GM12878 (cell line): ENCODE measurements at regions not wholly inside any gene's neighbourhood (a gene's known extent, or its start where the extent isn't known, plus 50 kb on each side); places are given as distances from the start of the nearest gene placed in this dataset.

Experiments used
- ATAC-seq: fragments of 200-7000 bp; cut with Tn5 transposase; 3 replicates; pipeline ENCODE4 v1.9.1; 2020; ENCODE audit warnings: mild to moderate bottlenecking, moderate library complexity
- BruUV-seq: library from RNA; stranded (reverse); fragments of 400-500 nt; replicated peaks from 2 replicates; lab custom pipeline; 2021; lab: Mats Ljungman, UMichigan
- CTCF ChIA-PET: fragments of 300-600 bp; sonication (Branson Sonifier 250); formaldehyde crosslinking; extraction: SDS; loops from one replicate; lab custom pipeline; 2021; ENCODE audit warnings: inconsistent platforms; lab: Yijun Ruan, JAX
- POLR2A ChIA-PET: fragments of 350-600 bp; formaldehyde crosslinking; extraction: SDS; loops from one replicate; lab custom pipeline; 2021; ENCODE audit warnings: inconsistent platforms; lab: Charles Lee
- RAD21 ChIA-PET: fragments of 300-600 bp; sonication (Branson Sonifier 250); formaldehyde crosslinking; loops from one replicate; lab custom pipeline; 2023; ENCODE audit warnings: antibody characterized with exemption; ENCODE audit not compliant: unreplicated experiment; lab: Charles Lee
- SMC1A ChIA-PET: fragments of 300-600 bp; sonication (Branson Sonifier 250); formaldehyde crosslinking; loops from one replicate; lab custom pipeline; 2023; ENCODE audit not compliant: unreplicated experiment, uncharacterized antibody; lab: Charles Lee
- DNase-seq: peaks from one replicate; pipeline ENCODE4 v3.0.0-alpha.2; 2011; ENCODE audit warnings: low read depth, low spot score
- FAIRE-seq: peaks from 3 replicates; lab custom pipeline; 2011; peaks lifted over from hg19 to GRCh38; lab: Jason Lieb, UNC
- H2AFZ ChIP-seq: 2 replicates; pipeline ENCODE4 v1.6.0; 2011; ENCODE audit warnings: low read depth, low read length, control low read depth; ENCODE audit not compliant: control insufficient read depth
- H3K27ac ChIP-seq: 2 replicates; pipeline ENCODE4 v1.5.1; 2011; ENCODE audit warnings: control low read depth; ENCODE audit not compliant: control insufficient read depth, insufficient read depth
- H3K27me3 ChIP-seq, 2 experiments: replicated peaks in 1 of 2; 2 replicates each; pipeline versions ENCODE4 v1.6.0 to v1.6.1; 2011; ENCODE audit warnings: low read length in 1 of 2; ENCODE audit not compliant: control insufficient read depth in 2 of 2, insufficient read depth in 2 of 2
- H3K36me3 ChIP-seq, 2 experiments: 2 replicates each; pipeline ENCODE4 v1.5.1; 2011; ENCODE audit warnings: low read length in 1 of 2; ENCODE audit not compliant: control insufficient read depth in 2 of 2, insufficient read depth in 2 of 2
- H3K4me1 ChIP-seq: 2 replicates; pipeline ENCODE4 v1.6.1; 2011; ENCODE audit warnings: mild to moderate bottlenecking, low read length, moderate library complexity, mixed read lengths; ENCODE audit not compliant: control insufficient read depth, insufficient read depth
- H3K4me2 ChIP-seq: 2 replicates; pipeline ENCODE4 v1.6.0; 2011; ENCODE audit warnings: control low read depth; ENCODE audit not compliant: control insufficient read depth, insufficient read depth
- H3K4me3 ChIP-seq: fragments of 200-600 bp; sonication (generic); 2 replicates; pipeline ENCODE4 v1.5.1; 2016
- H3K79me2 ChIP-seq: 2 replicates; pipeline ENCODE4 v1.6.0; 2011; ENCODE audit warnings: low read length; ENCODE audit not compliant: control insufficient read depth, insufficient read depth
- H3K9ac ChIP-seq: 2 replicates; pipeline ENCODE4 v1.8.0; 2011; ENCODE audit warnings: low read length, control low read depth, mixed read lengths; ENCODE audit not compliant: control insufficient read depth, insufficient read depth
- H3K9me3 ChIP-seq: replicated peaks from 3 replicates; pipeline ENCODE4 v1.5.1; 2011; ENCODE audit warnings: mild to moderate bottlenecking, low read length; ENCODE audit not compliant: control insufficient read depth, insufficient read depth
- H4K20me1 ChIP-seq: 2 replicates; pipeline ENCODE4 v1.6.0; 2011; ENCODE audit not compliant: control insufficient read depth, insufficient read depth
- BHLHE40 ChIP-seq, 2 experiments: fragments of 450-650 bp in 1 of 2; IDR thresholded peaks; 2 replicates each; pipeline ENCODE4 v1.6.1; 2011 to 2017; ENCODE audit warnings: low read depth in 2 of 2, borderline replicate concordance in 1 of 2, improper control_type of control experiment in 1 of 2, low read length in 1 of 2, mild to moderate bottlenecking in 1 of 2
- BMI1 ChIP-seq: fragments of 450-650 bp; IDR thresholded peaks from 2 replicates; pipeline ENCODE4 v1.6.1; 2016; ENCODE audit warnings: mild to moderate bottlenecking, moderate library complexity, borderline replicate concordance
- CBX3 ChIP-seq: fragments of 200-600 bp; sonication (generic); IDR thresholded peaks from 2 replicates; pipeline ENCODE4 v1.6.1; 2016; ENCODE audit warnings: low read depth, borderline replicate concordance
- E4F1 ChIP-seq: fragments of 450-650 bp; IDR thresholded peaks from 2 replicates; pipeline ENCODE4 v1.6.1; 2018; ENCODE audit warnings: borderline replicate concordance, mild to moderate bottlenecking; ENCODE audit not compliant: partially characterized antibody
- EP300 ChIP-seq, 2 experiments: fragments of 150-350 bp in 1 of 2; IDR thresholded peaks; 2 replicates each; pipeline ENCODE4 v1.6.1; 2011 to 2012; ENCODE audit warnings: low read depth in 2 of 2, low read length in 2 of 2, borderline replicate concordance in 1 of 2, improper control_type of control experiment in 1 of 2, inconsistent platforms in 1 of 2; ENCODE audit not compliant: control insufficient read depth in 1 of 2
- ETV6 ChIP-seq, 2 experiments: fragments of 450-650 bp in 1 of 2; IDR thresholded peaks in 1 of 2; conservative IDR thresholded peaks in 1 of 2; 2 replicates each; pipeline ENCODE4 v1.6.1; 2014; ENCODE audit warnings: antibody characterized with exemption in 1 of 2, borderline replicate concordance in 1 of 2, low read depth in 1 of 2, mild to moderate bottlenecking in 1 of 2, moderate library complexity in 1 of 2
- IKZF1 ChIP-seq: fragments of 450-650 bp; conservative IDR thresholded peaks from 2 replicates; pipeline ENCODE4 v1.6.1; 2017; ENCODE audit warnings: antibody characterized with exemption, mild to moderate bottlenecking
- JUNB ChIP-seq: IDR thresholded peaks from 2 replicates; pipeline ENCODE4 v1.6.1; 2016; ENCODE audit warnings: antibody characterized with exemption, mild to moderate bottlenecking
- RAD51 ChIP-seq: fragments of 450-650 bp; IDR thresholded peaks from 2 replicates; pipeline ENCODE4 v1.6.1; 2016; ENCODE audit warnings: moderate library complexity, mild to moderate bottlenecking, inconsistent platforms
- SKIL ChIP-seq: fragments of 450-650 bp; IDR thresholded peaks from 2 replicates; pipeline ENCODE4 v1.6.1; 2017; ENCODE audit warnings: mild to moderate bottlenecking, low read depth, inconsistent platforms; ENCODE audit not compliant: poor library complexity, severe bottlenecking
- SMAD5 ChIP-seq: IDR thresholded peaks from 2 replicates; pipeline ENCODE4 v1.6.1; 2016; ENCODE audit warnings: antibody characterized with exemption, low read depth
- SUZ12 ChIP-seq: fragments of 200-600 bp; sonication (generic); IDR thresholded peaks from one replicate; pipeline ENCODE4 v1.6.1; 2018; ENCODE audit warnings: antibody characterized with exemption, mild to moderate bottlenecking; ENCODE audit not compliant: unreplicated experiment
- WRNIP1 ChIP-seq: IDR thresholded peaks from 2 replicates; pipeline ENCODE4 v1.6.1; 2011; ENCODE audit warnings: low read depth, low read length, improper control_type of control experiment, borderline replicate concordance
- ZNF592 ChIP-seq: fragments of 450-650 bp; IDR thresholded peaks from 2 replicates; pipeline ENCODE4 v1.6.1; 2017; ENCODE audit warnings: mild to moderate bottlenecking, moderate library complexity
- WGBS: methylation state at CpG from one replicate; pipeline ENCODE4 v1.1.6; 2016; ENCODE audit warnings: low lambda C conversion rate; ENCODE audit not compliant: insufficient replicate concordance, insufficient coverage; ENCODE audit errors: missing lambda C conversion rate; 5-methylcytosine and 5-hydroxymethylcytosine counted together
- in situ Hi-C: fragments of 300-500 bp; cut with MboI; formaldehyde crosslinking; loops from 9 replicates; pipeline ENCODE4 v1.14.3; 2018; ENCODE audit warnings: mixed read lengths
- intact Hi-C: fragments of 100-400 bp; cut with micrococcal nuclease; formaldehyde crosslinking; loops from one replicate; pipeline ENCODE4 v1.14.2; 2022; ENCODE audit not compliant: unreplicated experiment

GRCh38 chr12:102776041-102776440 lies 141.0 kb downstream of the PAH start:
- no peak overlapping the region for H3K27ac ChIP-seq
- RAD21 ChIA-PET = interaction anchor here (1.1 to 3.0 kb wide), 5 partner anchors 13 to 472 kb away, joined by 3 to 14 read pairs (median 7); no protein-coding TSS in a partner anchor
- DNase-seq = no peak
- no peak overlapping the region for H2AFZ ChIP-seq
- FAIRE-seq = peak; percentile 66
- H3K4me1 ChIP-seq = no peaks in the 10 kb centered on the region
- H3K9me3 ChIP-seq = no peaks in the 10 kb centered on the region
- CTCF ChIA-PET = interaction anchor here (0.9 to 3.2 kb wide), 5 partner anchors 9 to 291 kb away, joined by 3 to 24 read pairs (median 4); no protein-coding TSS in a partner anchor
- intact Hi-C loops (no loop called here), in situ Hi-C loops (no loop called here)
- H3K27me3 ChIP-seq = no peaks in the 10 kb centered on the region
- H3K4me2 ChIP-seq = no peak overlapping the region
- BruUV-seq = no TSS peak
- H3K79me2 ChIP-seq = no peaks in the 10 kb centered on the region
- H3K4me3 ChIP-seq = no peak overlapping the region
- no peaks in the 10 kb centered on the region for H3K36me3 ChIP-seq
- H3K9ac ChIP-seq = no peak overlapping the region
- 3% methylated on average over 2 of the region's 2 CpGs for WGBS
- ATAC-seq = peak; percentile 93
- POLR2A ChIA-PET = interaction anchor here (2.2 kb wide), 1 partner anchor 11 kb away, joined by 7 read pairs; no protein-coding TSS in a partner anchor
- SMC1A ChIA-PET = interaction anchor here (0.8 to 3.7 kb wide), 7 partner anchors 10 to 107 kb away, joined by 3 to 33 read pairs (median 5); no protein-coding TSS in a partner anchor
- no peaks in the 10 kb centered on the region for H4K20me1 ChIP-seq
- TF ChIP-seq IKZF1 (peak; percentile 82), ETV6 (conservative IDR thresholded peaks at IDR 0.05 in 1 of 2, IDR thresholded peaks at IDR 0.05 in 1 of 2; ENCODE audit: borderline replicate concordance in 1 of 2, low read depth in 1 of 2) (no peak), ZNF592 (no peak), JUNB (peak; percentile 44; the same call in 1 of the 2 replicates), E4F1 (no peak), SMAD5 (no peak), RAD51 (peak; percentile 12; the same call in 1 of the 2 replicates), BHLHE40 (IDR thresholded peaks at IDR 0.05; ENCODE audit: borderline replicate concordance in 1 of 2, low read depth in 2 of 2, low read length in 1 of 2) (peak in 1 of 2 experiments; percentile 6; a peak in 1 of 4 replicates), CBX3 (no peak), SUZ12 (no peak), WRNIP1 (no peak), SKIL (peak; percentile 78), EP300 (IDR thresholded peaks at IDR 0.05; ENCODE audit: borderline replicate concordance in 1 of 2, control insufficient read depth in 1 of 2, low read depth in 2 of 2, low read length in 2 of 2) (peak; percentile 69 to 82; a peak in 3 of 4 replicates), BMI1 (peak; percentile 69; the same call in 1 of the 2 replicates)
